SU-DHL-6 (cell line): ENCODE measurements at regions not wholly inside any gene's neighbourhood (a gene's known extent, or its start where the extent isn't known, plus 50 kb on each side); places are given as distances from the start of the nearest gene placed in this dataset.

Experiments used
- H2AFZ ChIP-seq: fragments of 200-600 bp; sonication (generic); 2 replicates; pipeline ENCODE4 v1.6.1; 2014; ENCODE audit warnings: low read depth, mild to moderate bottlenecking, moderate library complexity, mixed read lengths, antibody characterized with exemption, low read length; ENCODE audit not compliant: severe bottlenecking
- H3F3A ChIP-seq: fragments of 200-600 bp; shearing (Covaris generic); 2 replicates; pipeline ENCODE4 v1.6.0; 2016; ENCODE audit warnings: antibody characterized with exemption, mild to moderate bottlenecking; ENCODE audit not compliant: insufficient read depth
- H3K27ac ChIP-seq: fragments of 200-600 bp; sonication (generic); 2 replicates; pipeline ENCODE4 v1.5.1; 2016; ENCODE audit warnings: low read depth, mild to moderate bottlenecking, low read length, moderate library complexity, mixed read lengths
- H3K27me3 ChIP-seq: fragments of 200-600 bp; sonication (generic), shearing (Covaris generic); 2 replicates; pipeline ENCODE4 v1.6.0; 2014; ENCODE audit warnings: mild to moderate bottlenecking, low read length
- H3K36me3 ChIP-seq: fragments of 200-600 bp; sonication (generic); 2 replicates; pipeline ENCODE4 v1.6.1; 2014; ENCODE audit warnings: mild to moderate bottlenecking, low read length, mixed read lengths
- H3K4me2 ChIP-seq: fragments of 300-600, 200-600 bp; shearing (Covaris generic), sonication (generic); 2 replicates; pipeline ENCODE4 v1.6.0; 2014; ENCODE audit warnings: low read length, low read depth, mild to moderate bottlenecking; ENCODE audit not compliant: poor library complexity, severe bottlenecking
- H3K4me3 ChIP-seq: fragments of 200-600 bp; sonication (generic); 2 replicates; pipeline ENCODE4 v1.5.1; 2014; ENCODE audit warnings: antibody characterized with exemption, low read length, mild to moderate bottlenecking, mixed read lengths; ENCODE audit not compliant: insufficient read depth, poor library complexity, severe bottlenecking
- H3K79me2 ChIP-seq: fragments of 200-600 bp; sonication (generic); 2 replicates; pipeline ENCODE4 v1.6.1; 2014; ENCODE audit warnings: mild to moderate bottlenecking, low read length, moderate library complexity; ENCODE audit not compliant: insufficient read depth
- H3K9ac ChIP-seq: fragments of 200-600 bp; sonication (generic); 2 replicates; pipeline ENCODE4 v1.7.0; 2014; ENCODE audit warnings: mild to moderate bottlenecking, low read length
- H3K9me2 ChIP-seq: fragments of 200-600 bp; sonication (generic); replicated peaks from 2 replicates; pipeline ENCODE4 v1.6.1; 2014; ENCODE audit warnings: low read length; ENCODE audit not compliant: insufficient read depth
- H3K9me3 ChIP-seq: fragments of 200-600 bp; sonication (generic); 2 replicates; pipeline ENCODE4 v1.6.1; 2014; ENCODE audit warnings: low read length, mixed read lengths; ENCODE audit not compliant: insufficient read depth
- H4K20me1 ChIP-seq: fragments of 200-600 bp; sonication (generic); 2 replicates; pipeline ENCODE4 v1.6.1; 2014; ENCODE audit warnings: low read depth, mild to moderate bottlenecking, antibody characterized with exemption, low read length, moderate library complexity, mixed read lengths
- CTCF ChIP-seq: fragments of 200-600 bp; sonication (generic); IDR thresholded peaks from one replicate; pipeline ENCODE4 v1.5.1; 2017; ENCODE audit warnings: antibody characterized with exemption, mild to moderate bottlenecking, low read length, moderate library complexity; ENCODE audit not compliant: insufficient read depth, poor library complexity, severe bottlenecking
- EZH2phosphoT487 ChIP-seq: fragments of 200-600 bp; sonication (generic), shearing (Covaris generic); conservative IDR thresholded peaks from 2 replicates; pipeline ENCODE4 v1.6.1; 2018; ENCODE audit warnings: mild to moderate bottlenecking, antibody characterized with exemption, low read length, moderate library complexity, mixed read lengths

DNA sequence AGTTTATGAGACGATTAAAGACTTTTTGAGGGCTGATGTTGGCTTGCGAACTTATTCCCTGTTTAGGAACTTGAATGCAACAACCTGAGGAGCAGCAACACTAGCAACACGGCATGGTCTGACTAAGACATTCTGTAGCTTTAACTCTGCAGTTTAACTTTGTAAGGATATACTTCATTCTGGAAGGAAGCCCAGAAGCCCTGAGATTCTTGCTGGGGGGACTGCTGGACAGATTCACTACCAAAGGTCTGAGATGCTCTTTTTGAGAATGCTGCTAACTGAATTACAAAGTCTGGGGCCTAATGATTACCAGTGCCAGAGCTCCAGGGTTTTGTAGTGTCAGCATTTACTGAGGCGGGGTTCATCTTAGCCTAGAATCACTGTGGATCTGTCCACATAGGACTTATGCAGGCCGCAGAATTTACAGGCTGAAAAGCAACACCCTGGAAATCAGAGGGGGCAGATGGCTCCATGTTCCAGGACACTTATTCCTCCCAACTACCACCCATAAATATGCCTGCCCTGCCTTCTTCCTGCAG lies 537.1 kb upstream of the CDH18 start:
- no peak overlapping the region for H2AFZ ChIP-seq
- H3K9me2 ChIP-seq, result no peaks in the 10 kb centered on the region

DNA sequence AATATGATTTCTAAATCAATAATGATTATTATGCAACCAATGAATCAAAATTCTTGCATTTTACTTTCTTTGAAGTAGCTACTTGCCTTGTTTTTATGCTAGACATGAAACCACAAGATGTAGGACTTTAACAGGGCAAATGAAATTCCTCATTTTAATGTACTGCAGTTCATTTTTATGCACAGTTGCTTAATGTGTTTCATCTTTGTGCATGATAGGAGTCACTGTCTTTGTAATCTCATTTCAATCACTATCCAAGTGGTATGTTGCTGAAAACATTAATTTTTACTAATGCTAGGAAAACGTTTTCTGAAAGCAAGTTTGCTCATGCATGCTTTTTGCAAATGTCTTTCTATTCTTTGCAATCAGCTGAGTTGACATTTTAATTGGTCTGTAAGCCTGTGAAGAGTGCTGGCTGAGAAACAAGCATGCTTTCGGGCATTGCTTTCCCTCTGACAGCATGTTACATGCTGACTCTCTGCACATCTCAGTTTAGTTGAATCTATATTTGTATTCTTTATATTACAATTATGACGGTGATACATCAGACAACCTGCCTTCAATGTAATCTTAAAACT lies 535.0 kb upstream of the CDH18 start:
- Histone ChIP-seq H3K9me2 (no peaks in the 10 kb centered on the region), H3K79me2 (no peaks in the 10 kb centered on the region), H3K9ac (no peak overlapping the region), H3K27me3 (no peaks in the 10 kb centered on the region), H3K36me3 (no peaks in the 10 kb centered on the region), H2AFZ (no peak overlapping the region), H3K4me3 (no peak overlapping the region), H3K4me2 (no peak overlapping the region), H3K9me3 (no peaks in the 10 kb centered on the region), H3F3A (no peaks in the 10 kb centered on the region), H3K27ac (no peak overlapping the region), H4K20me1 (no peaks in the 10 kb centered on the region)
- no peak for TF ChIP-seq EZH2phosphoT487
- TF ChIP-seq CTCF, result no peak

More for the DNA sequence above, 537.1 kb upstream of the CDH18 start:
- no peak overlapping the region for H3K9ac ChIP-seq
- H4K20me1 ChIP-seq, result no peaks in the 10 kb centered on the region
- no peaks in the 10 kb centered on the region for H3F3A ChIP-seq
- no peaks in the 10 kb centered on the region for H3K9me3 ChIP-seq
- H3K79me2 ChIP-seq, result no peaks in the 10 kb centered on the region
- TF ChIP-seq CTCF, result no peak
- TF ChIP-seq EZH2phosphoT487, result no peak
- H3K4me2 ChIP-seq, result no peak overlapping the region
- no peak overlapping the region for H3K27ac ChIP-seq
- H3K36me3 ChIP-seq, result no peaks in the 10 kb centered on the region
- no peak overlapping the region for H3K4me3 ChIP-seq
- no peaks in the 10 kb centered on the region for H3K27me3 ChIP-seq

- H3K36me3 ChIP-seq, result no peaks in the 10 kb centered on the region
- no peak overlapping the region for H3K4me2 ChIP-seq
- H3F3A ChIP-seq, result no peaks in the 10 kb centered on the region
- H3K9me3 ChIP-seq, result peaks cover 4% of the 10 kb centered on the region; the same call in 1 of the 2 replicates
- no peaks in the 10 kb centered on the region for H3K79me2 ChIP-seq
- no peak overlapping the region for H2AFZ ChIP-seq
- H3K27ac ChIP-seq, result no peak overlapping the region
- H3K9me2 ChIP-seq, result no peaks in the 10 kb centered on the region
- H3K27me3 ChIP-seq, result no peaks in the 10 kb centered on the region
- H3K9ac ChIP-seq, result no peak overlapping the region
- no peak overlapping the region for H3K4me3 ChIP-seq
- H4K20me1 ChIP-seq, result no peaks in the 10 kb centered on the region
- TF ChIP-seq CTCF, result no peak
- no peak for TF ChIP-seq EZH2phosphoT487
Observed at GRCh38 chr5:20515606-20516005, 527.6 kb upstream of the CDH18 start.
